T-helper 2 cell treated with Interferon-gamma antibody and Interleukin-4, amounts not matched to agents 5 μg/mL and 100 μg/mL, for 36 hours (primary cell): ENCODE measurements at regions not wholly inside any gene's neighbourhood (a gene's known extent, or its start where the extent isn't known, plus 50 kb on each side); places are given as distances from the start of the nearest gene placed in this dataset.

Experiments used
- DNase-seq: peaks from one replicate; pipeline ENCODE4 v3.0.0; 2021; ENCODE audit warnings: low spot score
- H3K27ac Mint-ChIP-seq: one replicate; pipeline ENCODE4 v1.8.0; 2021; ENCODE audit warnings: mild to moderate bottlenecking, mixed read lengths
- H3K27me3 Mint-ChIP-seq: one replicate; pipeline ENCODE4 v1.8.0; 2021; ENCODE audit warnings: low read depth, mixed read lengths
- H3K36me3 Mint-ChIP-seq: one replicate; pipeline ENCODE4 v1.8.0; 2021; ENCODE audit warnings: low read depth, mixed read lengths
- H3K4me1 Mint-ChIP-seq: one replicate; pipeline ENCODE4 v1.8.0; 2021; ENCODE audit warnings: low read depth, mixed read lengths
- H3K4me3 Mint-ChIP-seq: one replicate; pipeline ENCODE4 v1.8.0; 2022; ENCODE audit warnings: mild to moderate bottlenecking, moderate library complexity, mixed read lengths
- H3K9me3 Mint-ChIP-seq: one replicate; pipeline ENCODE4 v1.8.0; 2021; ENCODE audit warnings: mixed read lengths

- no peak overlapping the region for H3K27ac Mint-ChIP-seq
- H3K36me3 Mint-ChIP-seq: no peaks in the 10 kb centered on the region
- peaks cover 7% of the 10 kb centered on the region for H3K27me3 Mint-ChIP-seq
- DNase-seq: no peak
- H3K4me3 Mint-ChIP-seq: no peak overlapping the region
- no peaks in the 10 kb centered on the region for H3K9me3 Mint-ChIP-seq
- peaks cover 33% of the 10 kb centered on the region for H3K4me1 Mint-ChIP-seq
These were observed 50.3 kb upstream of the GADD45G start for GRCh38 chr9:89554307-89555035.

DNA sequence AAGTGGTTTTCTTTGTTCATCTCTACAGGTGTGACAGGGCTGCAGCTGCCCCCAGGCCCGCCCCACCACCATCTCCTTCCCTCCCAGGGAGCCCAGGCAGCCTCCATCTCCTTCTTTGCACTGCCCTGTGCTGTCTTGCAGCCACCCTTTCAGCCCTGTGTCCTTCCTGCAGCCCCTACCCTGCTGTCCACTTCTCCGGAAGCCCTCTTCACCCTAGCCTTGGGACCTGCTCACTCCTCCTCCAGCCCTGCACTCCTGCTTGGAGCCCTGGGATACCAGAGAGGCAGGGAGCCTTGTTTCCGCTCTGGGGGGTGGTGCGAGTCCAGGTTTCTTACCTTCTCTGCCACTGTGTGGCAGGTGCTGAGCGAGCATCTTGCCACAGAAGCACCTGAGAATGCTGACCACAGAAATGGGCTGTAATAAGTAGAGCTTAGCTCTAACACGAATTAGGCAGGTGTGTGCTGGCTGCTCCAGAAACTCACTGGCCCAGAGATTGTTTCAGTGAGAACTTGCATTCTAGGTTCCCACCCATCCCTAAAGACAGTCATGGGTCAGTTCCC lies 51.3 kb upstream of the GADD45G start:
- no peaks in the 10 kb centered on the region for H3K36me3 Mint-ChIP-seq
- no peak for DNase-seq
- H3K4me1 Mint-ChIP-seq: peaks cover 39% of the 10 kb centered on the region
- H3K4me3 Mint-ChIP-seq: no peak overlapping the region
- no peak overlapping the region for H3K27ac Mint-ChIP-seq
- peaks cover 7% of the 10 kb centered on the region for H3K27me3 Mint-ChIP-seq
- H3K9me3 Mint-ChIP-seq: no peaks in the 10 kb centered on the region

- Mint-ChIP-seq H3K9me3 (peaks cover 14% of the 10 kb centered on the region), H3K36me3 (peaks cover 12% of the 10 kb centered on the region), H3K27ac (no peak overlapping the region), H3K4me3 (no peak overlapping the region), H3K4me1 (peaks cover 27% of the 10 kb centered on the region), H3K27me3 (peaks cover 3% of the 10 kb centered on the region)
- DNase-seq: no peak
These were observed 52.5 kb upstream of the SEMA4D start for GRCh38 chr9:89550346-89550927.

DNA sequence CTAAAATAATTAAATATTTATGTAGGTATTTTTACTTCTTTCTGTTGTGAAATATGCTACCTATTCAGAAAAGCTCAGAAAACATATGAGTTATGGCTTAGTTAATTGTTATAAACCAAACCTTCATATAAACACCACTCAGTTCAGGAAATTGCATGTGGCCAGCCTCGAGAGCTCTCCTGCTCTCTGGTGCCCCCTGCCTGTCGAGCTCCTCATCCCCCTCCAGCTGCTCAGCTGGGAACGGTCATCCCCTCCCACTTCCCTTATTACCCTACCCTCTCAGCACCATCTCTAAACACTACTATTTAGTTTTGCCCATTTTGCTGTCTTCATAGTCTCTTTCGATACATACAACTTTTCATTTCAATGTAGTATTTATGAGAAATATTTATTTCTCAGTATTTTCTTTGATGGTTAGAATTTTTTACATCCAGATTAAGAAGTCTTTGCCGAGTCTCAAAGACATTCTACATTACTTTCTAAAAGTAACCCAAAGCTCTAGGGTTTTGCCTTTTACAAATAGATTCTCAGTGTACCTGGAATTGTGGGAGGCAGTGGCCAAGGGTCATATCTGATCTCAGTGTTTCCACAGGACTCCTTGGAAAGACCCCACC lies 51.2 kb upstream of the SEMA4D start:
- Mint-ChIP-seq H3K4me3 (peak overlapping the region; percentile 28), H3K27ac (peak overlapping the region; percentile 65), H3K36me3 (peaks cover 17% of the 10 kb centered on the region), H3K4me1 (peaks cover 29% of the 10 kb centered on the region), H3K9me3 (peaks cover 20% of the 10 kb centered on the region), H3K27me3 (peaks cover 3% of the 10 kb centered on the region)
- peak; percentile 71 for DNase-seq

DNA sequence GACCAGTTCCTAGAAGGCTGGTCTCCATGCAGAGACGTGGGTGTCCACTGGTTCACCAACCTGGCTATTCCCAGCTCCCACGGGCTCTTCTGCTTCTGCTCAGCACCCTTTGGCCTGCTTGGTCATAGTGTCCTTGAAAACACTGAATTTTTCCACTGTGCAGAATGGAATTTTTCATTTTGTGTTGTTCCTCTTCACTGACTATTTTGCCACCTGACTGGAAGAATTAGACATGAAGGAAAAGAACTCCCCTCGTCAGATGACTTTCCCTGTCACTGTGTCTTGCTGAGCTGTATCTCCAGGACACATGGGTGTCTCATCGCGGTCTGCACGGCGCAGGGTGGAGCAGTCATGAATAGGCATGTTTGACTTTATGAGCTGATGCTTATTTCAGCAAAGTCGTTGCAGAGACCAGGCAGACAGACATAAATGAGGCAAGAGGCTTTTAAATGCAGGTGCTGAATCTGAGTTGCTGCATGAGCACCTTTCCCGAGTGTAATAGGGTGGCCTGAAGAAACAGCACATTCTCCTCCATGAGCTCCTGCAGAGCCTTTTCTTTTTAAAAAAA lies 50.2 kb upstream of the SEMA4D start:
- Mint-ChIP-seq H3K4me1 (peaks cover 33% of the 10 kb centered on the region), H3K4me3 (peak overlapping the region; percentile 29), H3K27me3 (no peaks in the 10 kb centered on the region), H3K27ac (peak overlapping the region; percentile 36), H3K9me3 (peaks cover 23% of the 10 kb centered on the region), H3K36me3 (peaks cover 18% of the 10 kb centered on the region)
- no peak for DNase-seq
